Sigmoid colon (tissue), 6 donors: ENCODE measurements at regions not wholly inside any gene's neighbourhood (a gene's known extent, or its start where the extent isn't known, plus 50 kb on each side); places are given as distances from the start of the nearest gene placed in this dataset.

ENCODE experiments used
- DNase-seq: peaks from one replicate; pipeline ENCODE4 v3.0.0-alpha.2; 2019
- H3K27ac ChIP-seq, 4 donors: fragments of 200-600 bp; sonication (generic); one replicate each; pipeline ENCODE4 v1.5.1; 2016 to 2019; ENCODE audit warnings: mild to moderate bottlenecking in 1 of 4
- H3K27me3 ChIP-seq, 3 donors: fragments of 200-600 bp; sonication (generic); one replicate each; pipeline ENCODE4 v1.5.1; 2019; ENCODE audit warnings: mild to moderate bottlenecking in 1 of 3
- H3K36me3 ChIP-seq, 4 donors: fragments of 200-600 bp; sonication (generic); one replicate each; pipeline ENCODE4 v1.5.1; 2016 to 2019
- H3K4me1 ChIP-seq, 4 donors: fragments of 200-600 bp; sonication (generic); one replicate each; pipeline ENCODE4 v1.5.1; 2017 to 2019
- H3K4me3 ChIP-seq, 4 donors: fragments of 200-600 bp; sonication (generic); one replicate each; pipeline ENCODE4 v1.5.1; 2017 to 2019; ENCODE audit warnings: mild to moderate bottlenecking in 2 of 4, moderate library complexity in 1 of 4
- H3K9me3 ChIP-seq, 4 donors: fragments of 200-600 bp in 3 of 4; sonication (generic) in 3 of 4; one replicate each; pipeline versions ENCODE4 v1.5.1 to v1.6.1; 2013 to 2019
- EP300 ChIP-seq, 4 donors: sonication (generic); formaldehyde crosslinking; IDR thresholded peaks; one replicate each; pipeline ENCODE4 v1.6.1; 2017; ENCODE audit warnings: antibody characterized with exemption in 4 of 4
- POLR2A ChIP-seq, 2 donors: fragments of 450-650 bp; IDR thresholded peaks; one replicate each; pipeline ENCODE4 v1.6.1; 2016; ENCODE audit warnings: antibody characterized with exemption in 2 of 2, mild to moderate bottlenecking in 2 of 2, moderate library complexity in 2 of 2
- POLR2AphosphoS5 ChIP-seq, 4 donors: sonication (generic); formaldehyde crosslinking; IDR thresholded peaks; one replicate each; pipeline ENCODE4 v1.6.1; 2017; ENCODE audit warnings: antibody characterized with exemption in 4 of 4
- WGBS, 2 donors: extraction: QIAGEN DNeasy Blood & Tissue Kit; methylation state at CpG; one replicate each; pipeline ENCODE4 v1.1.7; 2013; 5-methylcytosine and 5-hydroxymethylcytosine counted together
- intact Hi-C: fragments of 100-400 bp; cut with DNase I; formaldehyde crosslinking; loops from one replicate; pipeline ENCODE4 v1.15.1; 2023
- TF ChIP-seq, protein P1 (sequence below), 4 experiments: fragments of 450-650 bp in 3 of 4; fragments of 200-600 bp in 1 of 4; IDR thresholded peaks; one replicate each; pipeline ENCODE4 v1.5.1; 2016 to 2019; ENCODE audit warnings: antibody characterized with exemption in 4 of 4, mild to moderate bottlenecking in 3 of 4, moderate library complexity in 2 of 4
- donor health status: healthy with polysubstance abuse.
- donor health status: healthy.

DNA sequence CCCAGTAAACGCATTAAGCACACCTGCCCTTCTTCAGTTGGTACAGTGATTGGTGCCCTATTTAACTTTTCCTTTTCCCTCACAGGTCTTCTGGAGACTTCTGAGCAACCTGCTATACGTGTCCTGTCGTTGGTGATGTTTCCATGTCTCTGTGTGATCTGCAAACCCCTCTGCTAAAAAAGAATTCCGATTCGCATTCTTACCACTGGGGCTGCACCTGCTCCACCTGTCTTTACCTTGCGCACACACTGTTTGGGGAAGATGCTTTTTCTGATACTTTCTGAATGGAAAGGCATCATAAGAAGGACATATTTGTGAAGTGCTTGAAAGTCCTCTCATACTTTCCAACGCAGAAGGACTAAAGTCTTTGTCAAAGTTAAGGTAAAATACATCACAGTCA is 323.9 kb upstream of the SOX11 start:
- intact Hi-C loops: loop anchor here (5.0 to 10.0 kb wide), 4 partner anchors 83 to 373 kb away; partner anchors contain the start of gene SOX11
- Histone ChIP-seq H3K27me3 (no peaks in the 10 kb centered on the region), H3K27ac (no peak overlapping the region), H3K4me1 (peaks cover 0 to 10% (median 0%) of the 10 kb centered on the region in 4 donors), H3K9me3 (no peaks in the 10 kb centered on the region), H3K4me3 (no peak overlapping the region), H3K36me3 (no peaks in the 10 kb centered on the region)
- WGBS, 2 donors: 72 to 85% methylated on average over 7 of the region's 7 CpGs
- TF ChIP-seq POLR2A (IDR thresholded peaks at IDR 0.05): no peak
- TF ChIP-seq EP300 (IDR thresholded peaks at IDR 0.05): no peak
- no peak for TF ChIP-seq POLR2AphosphoS5 (IDR thresholded peaks at IDR 0.05)
- TF ChIP-seq, protein P1, sequence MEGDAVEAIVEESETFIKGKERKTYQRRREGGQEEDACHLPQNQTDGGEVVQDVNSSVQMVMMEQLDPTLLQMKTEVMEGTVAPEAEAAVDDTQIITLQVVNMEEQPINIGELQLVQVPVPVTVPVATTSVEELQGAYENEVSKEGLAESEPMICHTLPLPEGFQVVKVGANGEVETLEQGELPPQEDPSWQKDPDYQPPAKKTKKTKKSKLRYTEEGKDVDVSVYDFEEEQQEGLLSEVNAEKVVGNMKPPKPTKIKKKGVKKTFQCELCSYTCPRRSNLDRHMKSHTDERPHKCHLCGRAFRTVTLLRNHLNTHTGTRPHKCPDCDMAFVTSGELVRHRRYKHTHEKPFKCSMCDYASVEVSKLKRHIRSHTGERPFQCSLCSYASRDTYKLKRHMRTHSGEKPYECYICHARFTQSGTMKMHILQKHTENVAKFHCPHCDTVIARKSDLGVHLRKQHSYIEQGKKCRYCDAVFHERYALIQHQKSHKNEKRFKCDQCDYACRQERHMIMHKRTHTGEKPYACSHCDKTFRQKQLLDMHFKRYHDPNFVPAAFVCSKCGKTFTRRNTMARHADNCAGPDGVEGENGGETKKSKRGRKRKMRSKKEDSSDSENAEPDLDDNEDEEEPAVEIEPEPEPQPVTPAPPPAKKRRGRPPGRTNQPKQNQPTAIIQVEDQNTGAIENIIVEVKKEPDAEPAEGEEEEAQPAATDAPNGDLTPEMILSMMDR (IDR thresholded peaks at IDR 0.05): no peak
- no peak for DNase-seq

- no peaks in the 10 kb centered on the region for H3K9me3 ChIP-seq
- no peaks in the 10 kb centered on the region for H3K36me3 ChIP-seq
- TF ChIP-seq, protein P1 (IDR thresholded peaks at IDR 0.05): no peak
- TF ChIP-seq POLR2A (IDR thresholded peaks at IDR 0.05): no peak
- no peak for TF ChIP-seq EP300 (IDR thresholded peaks at IDR 0.05)
- no peak for TF ChIP-seq POLR2AphosphoS5 (IDR thresholded peaks at IDR 0.05)
- 96 to 97% methylated on average over 7 of the region's 7 CpGs for WGBS, 2 donors
- intact Hi-C loops: loop anchor here (5.0 to 10.0 kb wide), 4 partner anchors 85 to 375 kb away; partner anchors contain the start of gene SOX11
- no peak overlapping the region for H3K4me3 ChIP-seq
- no peak for DNase-seq
- H3K27me3 ChIP-seq: no peaks in the 10 kb centered on the region
- H3K27ac ChIP-seq: no peak overlapping the region
- peaks cover 0 to 10% (median 0%) of the 10 kb centered on the region in 4 donors for H3K4me1 ChIP-seq
Measured at GRCh38 chr2:5369510-5369909, 322.7 kb upstream of the SOX11 start.

DNA sequence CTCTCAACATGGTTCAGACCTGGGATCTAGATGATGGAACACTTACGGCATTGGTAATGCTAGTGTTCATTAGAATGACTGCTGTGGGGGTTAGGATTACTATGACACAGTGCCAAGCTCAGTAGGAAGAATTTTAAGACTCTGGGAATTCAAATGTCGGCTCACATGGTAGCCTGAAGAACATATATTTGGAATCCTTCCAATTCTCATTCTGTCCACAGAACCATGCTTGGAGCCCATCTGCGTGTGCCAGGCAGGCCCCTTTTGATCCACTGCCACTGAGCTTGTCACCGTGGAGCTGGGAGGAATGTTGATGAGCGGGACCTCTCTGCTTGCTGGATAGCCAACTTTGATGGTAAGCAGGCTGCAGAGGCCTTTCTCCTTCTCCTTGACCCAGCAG is 322.0 kb upstream of the SOX11 start:
- DNase-seq: no peak
- H3K27me3 ChIP-seq: no peaks in the 10 kb centered on the region
- intact Hi-C loops: no loop called here
- no peak overlapping the region for H3K27ac ChIP-seq
- no peaks in the 10 kb centered on the region for H3K9me3 ChIP-seq
- H3K36me3 ChIP-seq: no peaks in the 10 kb centered on the region
- H3K4me3 ChIP-seq: no peak overlapping the region
- 93 to 94% methylated on average over 5 of the region's 5 CpGs for WGBS, 2 donors
- no peak for TF ChIP-seq POLR2A (IDR thresholded peaks at IDR 0.05)
- no peak for TF ChIP-seq EP300 (IDR thresholded peaks at IDR 0.05)
- TF ChIP-seq POLR2AphosphoS5 (IDR thresholded peaks at IDR 0.05): no peak
- TF ChIP-seq, protein P1 (IDR thresholded peaks at IDR 0.05): no peak
- H3K4me1 ChIP-seq: peaks cover 0 to 10% (median 0%) of the 10 kb centered on the region in 4 donors

DNA sequence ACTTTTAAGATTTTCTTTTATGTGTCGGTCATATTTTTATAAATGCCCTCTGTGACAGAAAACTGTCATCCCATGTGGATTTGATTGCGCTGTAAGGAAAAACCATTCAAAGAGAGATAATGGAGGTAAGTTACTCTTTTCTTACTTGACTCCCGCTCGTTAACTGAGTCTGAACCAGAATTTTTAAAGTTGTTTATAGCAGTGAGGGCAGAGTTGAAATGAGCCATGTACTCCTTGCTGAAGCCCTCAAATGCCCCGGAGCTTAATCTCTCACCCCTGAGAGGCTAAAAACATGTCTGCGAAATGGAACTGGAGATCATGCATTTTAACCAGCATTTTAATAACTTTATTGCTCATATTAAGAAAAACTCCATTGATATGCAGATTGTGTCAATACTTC is 320.0 kb upstream of the SOX11 start:
- no peaks in the 10 kb centered on the region for H3K27me3 ChIP-seq
- WGBS, 2 donors: 89% methylated on average over 6 of the region's 6 CpGs
- no peak for TF ChIP-seq EP300 (IDR thresholded peaks at IDR 0.05)
- TF ChIP-seq, protein P1 (IDR thresholded peaks at IDR 0.05): no peak
- no peak for TF ChIP-seq POLR2A (IDR thresholded peaks at IDR 0.05)
- TF ChIP-seq POLR2AphosphoS5 (IDR thresholded peaks at IDR 0.05): no peak
- H3K9me3 ChIP-seq: no peaks in the 10 kb centered on the region
- no peak overlapping the region for H3K27ac ChIP-seq
- H3K36me3 ChIP-seq: no peaks in the 10 kb centered on the region
- no peak overlapping the region for H3K4me3 ChIP-seq
- no peak for DNase-seq
- H3K4me1 ChIP-seq: no peaks in the 10 kb centered on the region
- intact Hi-C loops: no loop called here

GRCh38 chr2:5373200-5373599 is 319.0 kb upstream of the SOX11 start:
- no peak overlapping the region for H3K27ac ChIP-seq

More at GRCh38 chr2:5373200-5373599, 319.0 kb upstream of the SOX11 start:
- intact Hi-C loops: no loop called here
- Histone ChIP-seq H3K9me3 (no peaks in the 10 kb centered on the region), H3K4me3 (no peak overlapping the region), H3K4me1 (no peaks in the 10 kb centered on the region), H3K36me3 (no peaks in the 10 kb centered on the region), H3K27me3 (no peaks in the 10 kb centered on the region)
- TF ChIP-seq, protein P1 (IDR thresholded peaks at IDR 0.05): no peak
- no peak for TF ChIP-seq POLR2A (IDR thresholded peaks at IDR 0.05)
- TF ChIP-seq EP300 (IDR thresholded peaks at IDR 0.05): no peak
- no peak for TF ChIP-seq POLR2AphosphoS5 (IDR thresholded peaks at IDR 0.05)
- 47 to 62% methylated on average over 6 of the region's 6 CpGs for WGBS, 2 donors
- no peak for DNase-seq
